Left forelimb (tissue), 1 donor: ENCODE measurements at regions not wholly inside any gene's neighbourhood (a gene's known extent, or its start where the extent isn't known, plus 50 kb on each side); places are given as distances from the start of the nearest gene placed in this dataset.

Source experiments
- DNase-seq: peaks from one replicate; pipeline ENCODE4 v3.0.0-alpha.2; 2018; ENCODE audit warnings: low spot score

- DNase-seq: no peak
These were observed 119.2 kb downstream of the VAPA start for GRCh38 chr18:10033016-10033399.

GRCh38 chr18:10035281-10035991 lies 121.6 kb downstream of the VAPA start:
- no peak for DNase-seq

- no peak for DNase-seq
These were observed 122.7 kb downstream of the VAPA start for GRCh38 chr18:10036479-10036878.

GRCh38 chr18:10037181-10037580 lies 123.4 kb downstream of the VAPA start:
- no peak for DNase-seq

GRCh38 chr18:10038268-10038667 lies 124.5 kb downstream of the VAPA start:
- DNase-seq: no peak

GRCh38 chr18:10040287-10041011 lies 126.6 kb downstream of the VAPA start:
- DNase-seq: no peak

- no peak for DNase-seq
These were observed 127.4 kb downstream of the VAPA start for GRCh38 chr18:10041180-10041579.

- no peak for DNase-seq
These were observed 128.7 kb downstream of the VAPA start for GRCh38 chr18:10042492-10042891.

- no peak for DNase-seq
These were observed 130.2 kb downstream of the VAPA start for GRCh38 chr18:10044054-10044453.

GRCh38 chr18:10045296-10045891 lies 131.6 kb downstream of the VAPA start:
- DNase-seq: no peak

GRCh38 chr18:10046178-10046807 lies 132.5 kb downstream of the VAPA start:
- DNase-seq: no peak

GRCh38 chr18:10047237-10047636 lies 133.4 kb downstream of the VAPA start:
- no peak for DNase-seq

GRCh38 chr18:10049747-10050146 lies 135.9 kb downstream of the VAPA start:
- no peak for DNase-seq

GRCh38 chr18:10050956-10051355 lies 137.1 kb downstream of the VAPA start:
- no peak for DNase-seq

- DNase-seq: no peak
These were observed 138.2 kb downstream of the VAPA start for GRCh38 chr18:10051877-10052631.

- DNase-seq: no peak
These were observed 139.1 kb downstream of the VAPA start for GRCh38 chr18:10052871-10053270.

- DNase-seq: no peak
These were observed 140.0 kb downstream of the VAPA start for GRCh38 chr18:10053861-10054260.

GRCh38 chr18:10054366-10054765 lies 140.6 kb downstream of the VAPA start:
- DNase-seq: no peak

- DNase-seq: no peak
These were observed 141.4 kb downstream of the VAPA start for GRCh38 chr18:10055125-10055750.

GRCh38 chr18:10056506-10056905 lies 142.7 kb downstream of the VAPA start:
- no peak for DNase-seq

- DNase-seq: no peak
These were observed 143.6 kb downstream of the VAPA start for GRCh38 chr18:10057401-10057893.
